Stimulated activated naive B cell treated with anti-CD40 and anti-IgM and Interleukin-4, amounts not matched to agents 10 μg/mL and 1 μg/mL and 100 μg/mL, for 72 hours (primary cell): ENCODE measurements at regions not wholly inside any gene's neighbourhood (a gene's known extent, or its start where the extent isn't known, plus 50 kb on each side); places are given as distances from the start of the nearest gene placed in this dataset.

Experiments
- ATAC-seq, 2 donors: fragments of 150-1000 bp; cut with Tn5 transposase; replicated peaks; 2 replicates each; pipeline ENCODE4 v1.10.0; 2021; ENCODE audit warnings: moderate library complexity in 1 of 2
- DNase-seq: peaks from one replicate; pipeline ENCODE4 v3.0.0; 2021
- H3K27ac Mint-ChIP-seq: one replicate; pipeline ENCODE4 v1.8.0; 2022; ENCODE audit warnings: mild to moderate bottlenecking, mixed read lengths
- H3K27me3 Mint-ChIP-seq, 2 donors: one replicate each; pipeline ENCODE4 v1.8.0; 2022; ENCODE audit warnings: mixed read lengths in 2 of 2
- H3K36me3 Mint-ChIP-seq, 2 donors: one replicate each; pipeline ENCODE4 v1.8.0; 2022; ENCODE audit warnings: mixed read lengths in 2 of 2, mild to moderate bottlenecking in 1 of 2
- H3K4me1 Mint-ChIP-seq, 2 donors: one replicate each; pipeline ENCODE4 v1.8.0; 2022; ENCODE audit warnings: mixed read lengths in 2 of 2, mild to moderate bottlenecking in 1 of 2
- H3K4me3 Mint-ChIP-seq, 2 donors: one replicate each; pipeline ENCODE4 v1.8.0; 2022; ENCODE audit warnings: mild to moderate bottlenecking in 2 of 2, mixed read lengths in 2 of 2, moderate library complexity in 1 of 2
- H3K9me3 Mint-ChIP-seq, 2 donors: one replicate each; pipeline ENCODE4 v1.8.0; 2022; ENCODE audit warnings: mixed read lengths in 2 of 2, mild to moderate bottlenecking in 1 of 2

- no peak for DNase-seq
- Mint-ChIP-seq H3K4me3 (no peak overlapping the region), H3K9me3 (peaks cover 2 to 4% of the 10 kb centered on the region in 2 donors), H3K27ac (no peak overlapping the region), H3K27me3 (no peaks in the 10 kb centered on the region), H3K4me1 (no peaks in the 10 kb centered on the region), H3K36me3 (no peaks in the 10 kb centered on the region)
- no peak for ATAC-seq
Measured at GRCh38 chr12:114876968-114877680, 193.1 kb upstream of the TBX3 start.

- no peak for DNase-seq
- Mint-ChIP-seq H3K9me3 (peaks cover 2 to 4% of the 10 kb centered on the region in 2 donors), H3K36me3 (no peaks in the 10 kb centered on the region), H3K4me1 (no peaks in the 10 kb centered on the region), H3K27ac (no peak overlapping the region), H3K4me3 (no peak overlapping the region), H3K27me3 (no peaks in the 10 kb centered on the region)
- ATAC-seq: no peak
Measured at GRCh38 chr12:114875313-114875712, 191.3 kb upstream of the TBX3 start.

DNA sequence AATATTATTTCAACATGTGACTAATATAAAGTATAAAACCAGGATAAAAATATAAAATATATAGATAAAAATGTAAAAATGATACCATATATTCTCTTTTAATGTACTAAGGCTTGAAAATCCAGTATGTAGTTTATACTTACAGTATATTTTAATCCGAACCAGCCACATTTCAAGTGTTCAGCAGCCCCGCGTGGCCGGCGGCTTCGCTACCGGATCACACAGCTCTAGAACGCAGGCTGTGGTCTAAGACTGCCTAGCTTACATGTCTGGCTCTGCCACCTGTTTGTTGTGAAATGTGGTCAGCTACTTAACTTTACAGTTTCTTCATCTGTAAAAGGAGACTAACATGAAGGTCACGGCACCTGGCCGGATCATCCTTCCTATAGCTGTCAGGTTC lies 189.7 kb upstream of the TBX3 start:
- Mint-ChIP-seq H3K4me3 (no peak overlapping the region), H3K27me3 (no peaks in the 10 kb centered on the region), H3K27ac (no peak overlapping the region), H3K9me3 (peaks cover 2 to 4% of the 10 kb centered on the region in 2 donors), H3K4me1 (no peaks in the 10 kb centered on the region), H3K36me3 (no peaks in the 10 kb centered on the region)
- ATAC-seq (no peak), DNase-seq (no peak)

- Mint-ChIP-seq H3K9me3 (no peaks in the 10 kb centered on the region), H3K4me1 (no peaks in the 10 kb centered on the region), H3K36me3 (no peaks in the 10 kb centered on the region), H3K4me3 (no peak overlapping the region), H3K27me3 (peaks cover 0 to 6% of the 10 kb centered on the region in 2 donors), H3K27ac (no peak overlapping the region)
- no peak for ATAC-seq
- DNase-seq: no peak
Measured at GRCh38 chr12:114868995-114869834, 185.2 kb upstream of the TBX3 start.

DNA sequence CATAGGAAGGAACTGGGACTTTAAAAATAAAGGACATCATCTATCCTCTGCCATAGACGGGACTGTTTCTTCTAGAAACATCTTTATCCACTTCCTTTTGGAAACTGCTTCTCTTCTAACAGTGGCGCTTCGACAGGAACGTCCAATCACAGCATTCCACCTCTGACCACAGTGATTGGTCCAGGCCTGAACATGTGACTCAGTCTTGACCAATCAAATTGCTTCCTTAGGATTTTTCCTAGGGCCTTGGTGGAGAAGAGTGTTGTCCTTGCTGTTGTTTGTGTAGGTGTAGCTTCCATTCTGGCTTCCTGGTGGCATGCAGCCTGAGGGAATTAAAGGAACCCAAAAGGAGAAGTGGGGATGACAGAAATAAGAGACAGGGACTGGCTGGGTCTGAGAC lies 182.4 kb upstream of the TBX3 start:
- H3K9me3 Mint-ChIP-seq: peaks cover 0 to 3% of the 10 kb centered on the region in 2 donors
- H3K4me3 Mint-ChIP-seq: no peak overlapping the region
- H3K27me3 Mint-ChIP-seq: peaks cover 0 to 6% of the 10 kb centered on the region in 2 donors
- ATAC-seq: no peak
- H3K36me3 Mint-ChIP-seq: no peaks in the 10 kb centered on the region
- H3K27ac Mint-ChIP-seq: no peak overlapping the region
- no peaks in the 10 kb centered on the region for H3K4me1 Mint-ChIP-seq
- no peak for DNase-seq

GRCh38 chr12:114864837-114865551 lies 181.0 kb upstream of the TBX3 start:
- DNase-seq (no peak), ATAC-seq (no peak)
- Mint-ChIP-seq H3K9me3 (peaks cover 0 to 8% of the 10 kb centered on the region in 2 donors), H3K4me3 (no peak overlapping the region), H3K27ac (no peak overlapping the region), H3K36me3 (no peaks in the 10 kb centered on the region), H3K27me3 (peaks cover 0 to 6% of the 10 kb centered on the region in 2 donors), H3K4me1 (no peaks in the 10 kb centered on the region)

DNA sequence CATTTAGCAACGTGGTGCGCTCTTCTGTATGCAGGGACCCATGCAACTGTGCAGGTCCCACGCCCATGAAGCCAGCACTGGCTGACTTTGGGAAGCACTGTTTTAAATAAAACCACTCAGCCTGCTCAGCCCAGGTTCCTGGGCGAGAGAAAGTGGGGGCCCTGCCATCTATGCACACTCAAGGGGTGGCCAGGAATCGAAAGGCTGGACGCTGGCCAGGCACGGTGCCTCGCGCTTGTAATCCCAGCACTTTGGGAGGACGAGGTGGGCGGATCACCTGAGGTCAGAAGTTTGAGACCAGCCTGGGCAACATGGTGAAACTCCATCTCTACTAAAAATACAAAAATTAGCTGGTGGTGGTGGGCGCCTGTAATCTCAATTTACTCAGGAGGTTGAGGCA lies 179.9 kb upstream of the TBX3 start:
- H3K4me3 Mint-ChIP-seq: no peak overlapping the region
- H3K4me1 Mint-ChIP-seq: no peaks in the 10 kb centered on the region
- ATAC-seq: no peak
- peak overlapping the region; percentile 26 for H3K27ac Mint-ChIP-seq
- DNase-seq: no peak
- peaks cover 0 to 8% of the 10 kb centered on the region in 2 donors for H3K9me3 Mint-ChIP-seq
- H3K27me3 Mint-ChIP-seq: peaks cover 0 to 6% of the 10 kb centered on the region in 2 donors
- H3K36me3 Mint-ChIP-seq: no peaks in the 10 kb centered on the region

DNA sequence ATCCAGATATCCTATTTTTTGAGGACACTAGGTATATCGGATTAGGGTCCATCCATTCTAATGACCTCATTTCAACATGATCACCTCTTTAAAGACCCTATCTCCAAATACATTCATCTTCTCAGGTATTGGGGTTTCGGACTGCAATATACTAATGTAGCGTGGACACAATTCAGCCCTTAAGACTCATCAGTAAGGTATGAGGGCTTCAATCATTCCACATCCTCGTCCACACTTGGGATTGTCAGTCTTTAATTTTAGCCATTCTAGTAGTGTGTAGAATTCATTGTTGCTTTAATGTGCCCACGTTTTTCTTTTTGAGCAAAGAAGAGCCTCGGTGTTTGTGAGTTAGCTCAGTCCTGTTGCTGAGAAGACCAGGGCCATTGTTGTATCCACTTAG lies 177.0 kb upstream of the TBX3 start:
- peaks cover 0 to 14% of the 10 kb centered on the region in 2 donors for H3K9me3 Mint-ChIP-seq
- DNase-seq (no peak), ATAC-seq (no peak)
- H3K4me3 Mint-ChIP-seq: no peak overlapping the region
- H3K27ac Mint-ChIP-seq: no peak overlapping the region
- no peaks in the 10 kb centered on the region for H3K36me3 Mint-ChIP-seq
- H3K4me1 Mint-ChIP-seq: no peaks in the 10 kb centered on the region
- H3K27me3 Mint-ChIP-seq: no peaks in the 10 kb centered on the region

GRCh38 chr12:114858388-114859146 lies 174.6 kb upstream of the TBX3 start:
- no peak for DNase-seq
- ATAC-seq: no peak
- no peaks in the 10 kb centered on the region for H3K27me3 Mint-ChIP-seq
- H3K27ac Mint-ChIP-seq: no peak overlapping the region
- H3K36me3 Mint-ChIP-seq: no peaks in the 10 kb centered on the region
- H3K9me3 Mint-ChIP-seq: peaks cover 4 to 19% of the 10 kb centered on the region in 2 donors
- H3K4me3 Mint-ChIP-seq: no peak overlapping the region
- H3K4me1 Mint-ChIP-seq: no peaks in the 10 kb centered on the region

DNA sequence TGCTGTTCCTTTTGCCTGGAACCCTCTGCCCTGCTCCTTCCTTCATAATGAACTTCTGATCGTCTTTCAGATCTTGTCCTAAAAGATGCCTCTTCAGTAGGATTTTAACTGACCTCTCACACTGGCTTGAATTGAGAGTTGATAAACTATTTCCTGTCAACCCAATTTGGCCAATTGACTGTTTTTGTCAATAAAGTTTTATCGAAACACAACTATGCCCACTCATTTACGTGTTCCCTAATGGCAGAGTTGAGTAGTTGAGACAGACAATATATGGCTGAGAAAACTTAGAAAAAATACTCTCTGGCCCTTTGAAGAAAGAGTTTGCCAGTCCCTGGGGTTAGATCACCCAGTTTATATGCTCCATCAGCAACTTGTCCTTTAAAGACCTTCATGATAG lies 171.7 kb upstream of the TBX3 start:
- DNase-seq (no peak), ATAC-seq (no peak)
- no peak overlapping the region for H3K27ac Mint-ChIP-seq
- H3K36me3 Mint-ChIP-seq: no peaks in the 10 kb centered on the region
- H3K9me3 Mint-ChIP-seq: peaks cover 11% of the 10 kb centered on the region in 2 donors
- H3K4me1 Mint-ChIP-seq: no peaks in the 10 kb centered on the region
- H3K4me3 Mint-ChIP-seq: no peak overlapping the region
- H3K27me3 Mint-ChIP-seq: peaks cover 0 to 6% of the 10 kb centered on the region in 2 donors

DNA sequence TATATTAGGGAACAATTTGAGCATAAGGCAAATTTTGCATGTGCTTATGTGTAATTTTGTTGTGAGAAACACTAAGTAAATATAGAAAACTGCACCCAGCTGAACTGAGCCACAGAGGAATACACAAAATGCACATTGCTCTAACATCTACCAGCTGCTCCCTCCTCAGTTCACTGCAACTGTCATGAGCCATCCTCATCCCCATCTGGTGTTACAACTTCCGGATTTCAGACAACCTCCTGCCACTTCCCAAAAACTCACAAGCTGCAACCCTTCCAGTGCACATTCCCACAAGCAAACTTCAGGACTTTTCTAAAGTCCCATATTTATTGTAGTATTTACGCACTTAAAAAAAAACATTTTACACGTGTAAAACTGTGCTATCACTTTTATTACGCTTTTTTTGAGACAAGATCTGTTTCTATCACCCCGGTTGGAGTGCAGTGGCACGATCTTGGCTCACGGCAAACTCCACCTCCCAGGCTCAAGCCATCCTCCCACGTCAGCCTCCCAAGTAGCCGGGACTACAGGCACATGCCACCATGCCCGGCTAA lies 169.1 kb upstream of the TBX3 start:
- Mint-ChIP-seq H3K36me3 (no peaks in the 10 kb centered on the region), H3K9me3 (peaks cover 10 to 15% of the 10 kb centered on the region in 2 donors), H3K27ac (no peak overlapping the region), H3K4me3 (no peak overlapping the region), H3K27me3 (peaks cover 0 to 6% of the 10 kb centered on the region in 2 donors), H3K4me1 (no peaks in the 10 kb centered on the region)
- DNase-seq (no peak), ATAC-seq (no peak)

DNA sequence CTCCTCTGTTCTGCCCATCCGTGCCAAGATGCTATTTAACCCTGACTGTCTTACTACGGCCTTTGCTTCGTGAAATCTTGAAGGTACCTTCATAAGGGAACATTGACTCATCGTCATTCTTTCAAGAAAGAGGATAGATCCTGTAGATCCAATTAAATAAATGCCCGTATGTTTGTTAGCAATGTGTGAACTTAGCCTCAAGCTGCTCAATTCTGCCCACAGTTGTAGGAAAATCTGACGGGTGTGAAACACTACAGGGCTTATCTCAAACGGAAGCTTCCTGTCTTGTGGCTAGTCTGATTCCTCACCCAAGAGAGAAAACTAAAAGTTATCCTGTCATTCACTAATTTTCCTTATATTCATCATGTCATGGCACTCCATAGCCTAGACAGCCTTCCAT lies 168.0 kb upstream of the TBX3 start:
- H3K27me3 Mint-ChIP-seq: peaks cover 0 to 6% of the 10 kb centered on the region in 2 donors
- DNase-seq (no peak), ATAC-seq (no peak)
- H3K4me1 Mint-ChIP-seq: no peaks in the 10 kb centered on the region
- no peaks in the 10 kb centered on the region for H3K36me3 Mint-ChIP-seq
- H3K4me3 Mint-ChIP-seq: no peak overlapping the region
- H3K9me3 Mint-ChIP-seq: peaks cover 10 to 15% of the 10 kb centered on the region in 2 donors
- no peak overlapping the region for H3K27ac Mint-ChIP-seq

DNA sequence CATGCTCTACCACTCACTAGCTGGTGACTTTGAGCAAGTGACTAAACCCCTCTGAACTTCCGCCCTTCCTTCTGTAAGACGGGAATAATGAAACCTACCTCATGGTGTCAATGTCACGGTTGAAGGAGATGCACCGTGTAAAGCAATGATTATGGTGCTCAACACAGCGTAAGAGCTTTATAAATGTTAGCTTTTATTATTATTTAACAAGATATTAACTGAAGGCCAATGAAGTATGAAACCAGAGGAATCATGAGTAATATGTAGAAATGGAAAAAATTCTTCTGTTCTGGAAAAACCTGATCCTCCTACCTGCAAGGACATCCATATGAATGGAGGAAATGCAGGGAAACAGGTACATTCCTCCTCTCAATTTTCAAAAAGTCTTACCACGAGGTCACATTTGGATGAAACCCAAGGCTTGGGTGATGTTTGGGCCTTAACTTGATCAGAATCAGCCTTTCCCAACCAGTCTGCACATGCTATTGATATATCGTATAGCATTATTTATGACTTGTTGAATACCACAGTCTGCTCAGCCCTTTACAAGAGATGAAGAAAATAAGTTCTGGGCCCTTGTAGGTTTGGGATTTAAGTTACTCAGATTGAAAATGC lies 166.8 kb upstream of the TBX3 start:
- ATAC-seq: no peak
- Mint-ChIP-seq H3K27ac (no peak overlapping the region), H3K4me1 (no peaks in the 10 kb centered on the region), H3K27me3 (peaks cover 0 to 6% of the 10 kb centered on the region in 2 donors), H3K9me3 (peaks cover 7 to 15% of the 10 kb centered on the region in 2 donors), H3K4me3 (no peak overlapping the region), H3K36me3 (no peaks in the 10 kb centered on the region)
- no peak for DNase-seq
